Neural cell (in vitro differentiated cells): ENCODE measurements at regions not wholly inside any gene's neighbourhood (a gene's known extent, or its start where the extent isn't known, plus 50 kb on each side); places are given as distances from the start of the nearest gene placed in this dataset.

ENCODE experiments used
- EZH2 ChIP-seq: fragments of 200-600, 300-800 bp; shearing (Covaris generic), sonication (generic); IDR thresholded peaks from 2 replicates; pipeline ENCODE4 v1.6.1; 2014; ENCODE audit warnings: antibody characterized with exemption, low read length, borderline replicate concordance, mild to moderate bottlenecking; ENCODE audit not compliant: insufficient read depth, poor library complexity, severe bottlenecking
- POLR2AphosphoS5 ChIP-seq: IDR thresholded peaks from 2 replicates; pipeline ENCODE4 v1.6.1; 2012
- RAD21 ChIP-seq: fragments of 450-650 bp; conservative IDR thresholded peaks from 2 replicates; pipeline ENCODE4 v1.6.1; 2014; ENCODE audit warnings: antibody characterized with exemption, mild to moderate bottlenecking, moderate library complexity
- TAF1 ChIP-seq: IDR thresholded peaks from 2 replicates; pipeline ENCODE4 v1.6.1; 2012; ENCODE audit warnings: low read depth
- TF ChIP-seq, protein P1 (sequence below): fragments of 450-650 bp; IDR thresholded peaks from 2 replicates; pipeline ENCODE4 v1.5.1; 2014; ENCODE audit warnings: antibody characterized with exemption, mild to moderate bottlenecking, moderate library complexity; ENCODE audit not compliant: poor library complexity, severe bottlenecking

- TF ChIP-seq, protein P1, sequence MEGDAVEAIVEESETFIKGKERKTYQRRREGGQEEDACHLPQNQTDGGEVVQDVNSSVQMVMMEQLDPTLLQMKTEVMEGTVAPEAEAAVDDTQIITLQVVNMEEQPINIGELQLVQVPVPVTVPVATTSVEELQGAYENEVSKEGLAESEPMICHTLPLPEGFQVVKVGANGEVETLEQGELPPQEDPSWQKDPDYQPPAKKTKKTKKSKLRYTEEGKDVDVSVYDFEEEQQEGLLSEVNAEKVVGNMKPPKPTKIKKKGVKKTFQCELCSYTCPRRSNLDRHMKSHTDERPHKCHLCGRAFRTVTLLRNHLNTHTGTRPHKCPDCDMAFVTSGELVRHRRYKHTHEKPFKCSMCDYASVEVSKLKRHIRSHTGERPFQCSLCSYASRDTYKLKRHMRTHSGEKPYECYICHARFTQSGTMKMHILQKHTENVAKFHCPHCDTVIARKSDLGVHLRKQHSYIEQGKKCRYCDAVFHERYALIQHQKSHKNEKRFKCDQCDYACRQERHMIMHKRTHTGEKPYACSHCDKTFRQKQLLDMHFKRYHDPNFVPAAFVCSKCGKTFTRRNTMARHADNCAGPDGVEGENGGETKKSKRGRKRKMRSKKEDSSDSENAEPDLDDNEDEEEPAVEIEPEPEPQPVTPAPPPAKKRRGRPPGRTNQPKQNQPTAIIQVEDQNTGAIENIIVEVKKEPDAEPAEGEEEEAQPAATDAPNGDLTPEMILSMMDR, result no peak
- TF ChIP-seq RAD21 (no peak), EZH2 (no peak), POLR2AphosphoS5 (no peak), TAF1 (no peak)
Observed at GRCh38 chr12:59005193-59005955, 85.1 kb upstream of the LRIG3 start.
